Esophagus mucosa (tissue), 1 donor: ENCODE measurements at regions not wholly inside any gene's neighbourhood (a gene's known extent, or its start where the extent isn't known, plus 50 kb on each side); places are given as distances from the start of the nearest gene placed in this dataset.
"Not testable (repeated sequence)": the region's sequence is repeated elsewhere in the genome, so short reads cannot be mapped to it uniquely, and the experiment has no call there.

ENCODE experiments used
- ATAC-seq: fragments of 200-7000 bp; cut with Tn5 transposase; one replicate; pipeline ENCODE4 v1.9.1; 2020
- donor health status: DM: yes; HTN: yes; CAD: no.

DNA sequence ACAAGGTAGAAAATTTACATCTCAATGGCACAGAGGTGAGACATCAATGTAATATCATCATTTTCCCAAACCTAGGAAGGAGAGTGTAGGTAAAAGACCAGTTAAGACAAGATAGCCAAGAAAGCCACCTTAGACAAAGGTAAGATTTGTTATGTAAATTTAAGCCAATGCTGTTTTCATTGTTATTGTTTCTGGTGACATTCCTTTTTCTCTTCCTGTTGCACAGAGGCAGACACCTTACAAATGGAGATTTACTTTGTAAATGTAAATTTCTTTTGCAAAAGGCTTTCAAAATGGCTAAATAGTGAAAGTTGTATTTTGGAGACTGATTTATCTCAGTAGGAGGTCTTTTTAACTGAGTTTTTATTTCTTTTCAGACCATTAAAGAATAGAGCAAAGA lies 159.1 kb downstream of the YIPF5 start:
- ATAC-seq, result no peak

DNA sequence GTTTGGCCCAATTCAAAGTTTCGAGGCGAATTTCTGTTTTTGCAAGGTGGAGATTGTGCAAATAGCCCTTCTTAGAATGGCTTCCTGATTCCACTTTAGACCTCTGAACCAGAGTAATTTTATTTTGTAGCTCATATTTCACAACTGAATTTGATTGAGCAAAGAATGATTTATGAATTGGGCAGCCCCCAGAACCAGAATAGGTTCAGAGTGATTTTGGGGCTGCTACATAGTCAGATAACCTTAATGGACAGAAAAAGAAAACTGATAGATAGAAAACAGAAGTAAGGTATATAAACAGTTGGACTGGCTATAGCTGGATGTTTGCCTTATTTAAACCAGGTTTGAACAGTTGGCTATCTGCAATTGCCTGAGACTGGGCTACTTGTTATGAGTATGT lies 156.6 kb downstream of the YIPF5 start:
- ATAC-seq, result no peak

DNA sequence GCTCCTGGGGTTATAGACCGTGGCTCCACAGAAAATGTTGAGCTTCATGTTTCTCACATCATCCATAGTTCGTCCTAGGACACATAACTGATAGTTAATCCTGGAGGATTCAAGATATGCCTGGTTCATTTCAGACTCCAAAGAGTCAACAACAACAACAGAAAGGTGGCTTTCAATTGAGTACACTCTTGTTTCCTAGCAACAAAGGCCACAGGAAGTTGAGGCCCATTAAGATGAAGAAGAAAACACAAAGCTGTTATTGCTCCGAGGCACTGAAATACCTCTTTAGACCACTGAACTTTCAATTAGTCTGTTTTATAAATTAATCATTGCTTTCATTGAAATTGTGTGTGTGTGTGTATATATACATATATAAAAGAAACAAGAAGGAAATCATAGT lies 154.5 kb downstream of the YIPF5 start:
- no peak for ATAC-seq

DNA sequence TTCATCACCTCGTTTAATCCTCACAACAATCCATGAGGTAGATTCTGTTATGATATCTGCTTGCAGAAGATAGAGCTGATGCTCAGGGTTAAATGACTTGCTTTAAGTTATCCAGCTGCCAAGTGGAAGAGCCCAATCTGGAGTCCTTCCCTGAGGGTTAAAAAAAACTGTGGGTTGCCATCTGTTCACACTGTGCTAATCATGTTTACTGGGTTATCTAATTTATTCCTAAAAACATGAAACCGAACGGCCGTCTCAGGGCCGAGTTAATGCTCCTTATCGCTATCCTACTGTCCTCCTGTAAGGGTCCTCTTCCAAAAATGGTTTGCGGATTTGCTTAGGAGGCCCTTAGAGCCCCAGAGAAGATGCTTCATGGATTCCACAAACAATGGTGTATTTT lies 153.3 kb downstream of the YIPF5 start:
- no peak for ATAC-seq

DNA sequence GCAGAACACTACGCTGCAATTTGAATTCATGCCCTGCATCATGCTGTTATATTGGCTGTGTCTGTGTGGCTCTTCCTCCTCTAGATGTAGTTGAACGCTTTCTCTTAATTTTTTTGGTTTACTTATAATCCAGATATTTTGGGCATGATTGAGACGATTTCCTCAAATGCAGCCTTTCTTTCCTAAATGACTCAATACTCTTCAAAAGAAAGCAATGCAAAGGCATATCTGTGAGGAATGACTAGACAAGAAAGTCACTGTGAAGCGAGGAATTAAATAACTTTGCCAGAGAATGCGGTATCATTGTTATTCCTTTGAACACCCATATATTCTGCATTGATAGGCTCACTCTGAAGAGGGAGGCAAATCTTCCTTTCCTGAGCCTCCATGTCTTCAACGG lies 152.8 kb downstream of the YIPF5 start:
- no peak for ATAC-seq

DNA sequence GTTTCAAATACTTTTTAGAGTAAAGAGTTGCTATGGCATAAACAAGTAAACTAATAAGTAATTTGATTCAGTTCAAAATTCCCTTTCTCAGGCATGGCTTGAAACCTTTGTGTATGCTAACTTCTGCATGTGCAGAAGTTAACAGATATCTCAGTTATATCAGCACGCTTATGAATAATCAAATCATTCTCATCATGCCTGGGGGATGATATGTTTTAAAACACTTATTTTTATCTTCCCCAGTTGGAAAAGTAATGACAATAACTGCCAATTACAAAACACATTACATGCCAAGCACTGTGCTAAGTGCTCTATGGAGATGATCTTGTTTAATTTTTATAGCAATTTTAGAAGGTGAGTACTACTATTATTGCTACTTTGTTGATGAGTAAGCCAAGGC lies 146.4 kb downstream of the YIPF5 start:
- ATAC-seq, result no peak

DNA sequence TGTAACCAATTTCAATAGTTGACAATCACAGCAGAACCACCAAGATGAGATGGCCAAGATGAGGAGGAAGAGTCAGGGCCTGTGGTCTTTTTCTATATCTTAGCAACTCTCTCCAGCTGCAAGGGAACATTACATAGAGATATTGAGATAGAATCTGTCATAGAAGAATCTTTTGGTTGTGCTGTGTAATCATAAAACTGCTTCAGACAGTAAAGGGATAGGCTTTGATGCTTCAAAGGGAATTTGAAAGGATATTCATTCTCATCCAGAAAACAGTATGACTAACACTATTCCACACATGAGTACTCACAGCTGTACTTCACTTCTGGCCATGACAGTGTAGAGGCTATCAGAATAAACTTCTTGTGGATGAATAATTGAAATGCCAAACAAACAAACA lies 145.9 kb downstream of the YIPF5 start:
- no peak for ATAC-seq

DNA sequence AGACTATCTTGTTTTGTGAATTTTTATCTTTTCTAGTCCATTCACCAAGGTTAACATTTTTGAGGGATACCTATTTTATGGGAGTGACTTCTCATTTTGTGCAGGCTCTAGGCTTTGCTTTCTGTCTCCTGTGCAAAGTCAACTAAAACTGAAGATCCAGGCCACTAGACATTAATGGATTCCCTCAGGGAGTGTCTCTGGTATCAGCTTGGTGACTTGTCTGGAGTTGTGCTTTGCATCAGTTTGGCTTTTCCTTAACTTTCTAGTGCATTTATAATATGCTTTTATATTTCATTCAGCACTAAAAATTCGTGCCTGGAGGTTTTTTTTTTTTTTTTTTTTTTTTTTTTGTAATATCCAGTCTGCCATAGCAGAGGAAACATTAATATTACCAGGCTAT lies 144.2 kb downstream of the YIPF5 start:
- ATAC-seq, result no peak

DNA sequence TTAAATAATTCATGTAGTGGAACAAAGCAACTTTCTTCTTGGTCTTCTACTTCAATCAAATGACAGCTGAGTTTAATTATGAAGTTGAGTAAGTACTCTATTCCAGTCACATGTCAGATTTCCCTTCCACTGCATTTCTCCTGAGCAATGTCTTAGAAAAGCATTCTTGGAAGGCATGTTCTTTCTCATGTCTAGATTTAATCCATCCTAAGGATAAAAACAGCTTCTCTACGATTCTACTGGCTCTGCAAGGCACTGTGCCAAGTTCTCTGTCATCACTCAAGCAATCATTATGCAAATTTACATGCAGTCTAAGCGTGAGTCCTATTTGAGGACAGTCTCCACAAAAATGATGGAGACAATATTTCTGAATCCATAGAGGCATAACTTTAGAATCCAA lies 142.4 kb downstream of the YIPF5 start:
- no peak for ATAC-seq

DNA sequence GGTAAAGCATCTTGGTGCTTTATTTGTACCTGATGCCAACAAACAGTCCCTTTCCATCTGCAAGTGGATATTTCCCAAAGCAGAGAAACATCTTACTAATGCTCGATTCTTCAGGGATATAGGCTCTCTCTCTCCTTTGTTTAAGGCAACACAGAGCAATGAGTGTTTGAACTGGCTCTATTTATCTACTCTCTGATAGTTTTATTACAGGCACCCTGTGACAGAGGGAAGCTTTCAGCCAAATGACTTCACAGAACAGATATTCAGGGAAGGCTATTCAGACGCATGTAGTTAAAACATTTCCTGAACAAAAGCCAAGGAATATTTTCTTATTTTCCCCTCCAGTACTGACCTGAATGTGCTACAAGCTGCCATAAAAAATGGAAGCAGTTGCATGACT lies 141.8 kb downstream of the YIPF5 start:
- ATAC-seq, result no peak

DNA sequence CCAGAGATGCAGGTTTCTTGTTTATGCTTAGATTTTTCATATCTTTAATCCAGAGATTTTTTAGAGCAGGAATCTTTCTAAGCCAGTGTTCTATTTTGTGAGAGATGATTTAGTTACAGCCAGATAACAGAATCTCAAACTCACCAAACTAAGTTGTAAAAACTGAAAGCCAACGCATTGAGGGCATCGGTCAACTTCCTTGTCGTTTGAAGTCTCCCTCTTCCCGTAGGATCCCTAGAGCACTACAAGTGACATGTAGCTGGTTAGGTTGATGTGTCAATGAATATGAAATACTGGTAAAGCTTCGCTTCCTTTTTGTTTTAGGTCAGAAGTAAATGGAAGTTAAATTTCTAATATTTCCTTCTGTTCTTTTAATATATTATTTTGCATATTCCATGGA lies 139.6 kb downstream of the YIPF5 start:
- no peak for ATAC-seq

DNA sequence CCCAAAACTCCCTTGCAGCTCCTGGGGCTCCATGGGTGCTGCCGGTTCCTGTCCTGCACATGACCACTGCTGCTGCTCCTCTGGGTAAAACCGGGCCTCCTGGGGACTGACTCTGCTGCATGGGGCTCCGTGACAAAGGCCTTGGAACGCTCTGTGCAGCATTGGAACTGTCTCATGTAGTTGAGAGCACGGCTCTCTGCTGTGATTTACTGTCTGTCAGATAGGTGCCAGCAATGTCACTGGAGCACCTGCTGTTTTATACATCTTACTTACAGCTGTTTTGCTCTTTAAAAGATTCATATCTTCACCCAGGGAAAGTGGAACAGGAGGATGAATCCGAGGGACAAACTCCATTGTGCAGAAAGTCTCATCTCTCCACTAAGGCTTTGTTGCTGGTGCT lies 138.1 kb downstream of the YIPF5 start:
- ATAC-seq, result no peak

DNA sequence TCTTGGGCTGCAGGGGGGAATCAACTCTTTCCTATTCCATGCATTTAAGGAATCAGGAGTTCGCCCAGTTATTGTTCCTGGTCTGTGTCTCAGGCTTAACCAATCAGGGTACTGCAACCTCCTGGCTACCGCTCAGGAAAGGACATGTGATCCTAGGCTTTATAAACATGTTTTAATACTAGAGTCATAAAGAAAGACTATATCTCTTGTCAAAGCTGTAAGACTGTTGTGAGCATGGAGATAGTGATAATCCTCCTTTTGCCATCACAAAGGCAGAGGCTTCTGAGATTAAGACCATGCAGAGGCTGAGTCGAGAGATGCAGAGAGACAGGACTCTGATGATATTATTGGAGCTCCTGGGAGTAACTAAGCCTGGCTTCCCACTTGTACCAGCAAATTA lies 137.0 kb downstream of the YIPF5 start:
- no peak for ATAC-seq

DNA sequence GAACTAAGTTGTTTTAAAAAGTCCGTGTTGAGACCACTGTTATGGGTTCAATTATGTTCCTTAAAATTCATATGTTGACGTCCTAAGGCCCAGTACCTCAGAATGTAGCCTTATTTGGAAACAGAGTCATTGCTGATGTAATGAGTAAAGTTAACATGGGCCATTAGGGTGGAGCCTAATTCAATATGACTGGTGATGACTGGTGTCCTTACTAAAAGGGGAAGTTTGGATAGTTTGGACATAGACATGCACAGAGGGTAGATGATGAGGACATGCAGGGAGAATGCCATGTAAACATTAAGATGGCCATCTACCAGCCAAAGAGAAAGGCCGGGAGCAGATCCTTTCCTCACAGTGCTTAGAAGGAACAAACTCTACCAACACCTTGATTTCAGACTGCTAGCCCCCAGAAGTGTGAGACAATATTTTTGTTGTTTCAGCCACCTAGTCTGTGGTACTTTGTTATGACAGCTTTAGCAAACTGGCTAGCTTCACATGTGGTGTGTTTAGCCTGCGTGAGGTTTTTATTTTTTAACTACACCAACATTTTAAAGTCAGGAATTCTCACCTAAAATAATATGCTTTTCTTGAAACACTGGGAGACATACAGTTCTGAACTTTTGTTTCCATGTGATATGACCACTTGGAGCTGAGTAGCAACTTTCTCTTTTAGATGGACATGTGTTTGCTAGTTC lies 135.3 kb downstream of the YIPF5 start:
- ATAC-seq, result no peak

DNA sequence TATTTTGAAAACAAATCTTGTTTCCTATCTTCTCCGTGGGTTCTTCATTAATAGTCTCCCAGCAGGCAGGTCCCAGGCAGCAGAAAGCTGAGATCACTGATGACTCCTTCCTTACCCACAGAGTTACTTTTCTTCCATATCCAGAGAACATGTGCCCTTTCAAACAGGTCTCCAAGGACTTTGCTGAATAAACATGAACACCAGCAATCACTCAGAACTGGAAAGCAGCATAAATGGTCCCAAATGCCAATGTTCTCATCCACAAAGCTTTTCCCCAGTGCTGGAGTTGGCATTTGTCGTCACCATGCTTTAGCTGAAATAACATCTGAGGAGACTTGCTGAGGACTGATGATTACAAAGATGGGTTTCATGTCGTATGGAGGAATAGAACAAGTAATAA lies 134.0 kb downstream of the YIPF5 start:
- no peak for ATAC-seq

DNA sequence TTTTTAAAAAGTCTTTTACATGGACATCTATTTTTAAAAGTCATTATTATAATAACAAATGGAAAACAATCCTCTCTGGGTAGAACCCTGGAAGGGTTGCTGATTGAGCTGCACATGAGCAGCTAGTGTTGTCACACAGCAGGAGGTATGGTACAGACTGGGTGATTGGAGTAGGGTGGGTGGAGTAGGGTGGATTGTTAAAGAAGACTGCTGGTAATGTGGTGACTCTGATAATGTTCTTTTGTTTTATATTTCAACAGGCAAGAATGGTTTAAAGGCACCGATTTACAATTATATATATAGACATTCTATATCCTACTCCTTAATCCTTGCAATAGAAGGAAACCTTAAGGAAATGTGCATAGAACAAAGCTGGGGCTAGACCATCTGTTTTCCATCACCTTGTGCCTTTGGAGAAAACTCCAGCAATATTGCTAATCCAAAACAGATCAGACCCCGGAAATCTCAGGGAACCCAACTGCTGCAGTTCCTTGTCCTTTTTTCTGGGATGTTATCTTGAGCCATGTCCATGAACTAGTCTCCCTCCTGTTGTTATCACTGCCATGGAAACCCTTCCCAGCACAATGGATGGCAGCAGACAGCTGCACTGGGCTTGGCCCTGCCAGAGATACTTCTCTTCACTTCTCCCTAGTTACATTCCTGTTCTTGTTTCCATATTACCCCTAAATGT lies 129.7 kb downstream of the YIPF5 start:
- no peak for ATAC-seq

DNA sequence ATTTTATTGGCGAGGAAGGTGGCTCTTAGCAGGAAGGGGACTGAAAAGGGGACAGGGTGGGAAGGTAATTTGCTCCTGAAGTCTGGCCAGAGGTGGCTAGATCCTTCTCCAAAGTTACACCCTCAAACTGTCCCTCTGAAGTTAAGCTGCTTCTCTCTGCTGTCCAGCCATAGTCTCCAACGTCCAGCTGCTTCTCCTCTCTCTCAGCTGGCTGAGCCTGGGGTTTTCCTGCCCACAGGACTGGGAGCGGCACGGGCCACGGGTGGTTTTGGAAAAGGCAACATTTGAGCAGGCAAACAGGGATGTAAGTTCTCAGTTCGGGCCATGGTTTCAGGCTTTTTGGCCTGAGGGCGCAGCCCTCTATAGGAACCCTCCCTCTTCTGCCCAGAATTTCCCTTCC lies 128.3 kb downstream of the YIPF5 start:
- ATAC-seq, result no peak

DNA sequence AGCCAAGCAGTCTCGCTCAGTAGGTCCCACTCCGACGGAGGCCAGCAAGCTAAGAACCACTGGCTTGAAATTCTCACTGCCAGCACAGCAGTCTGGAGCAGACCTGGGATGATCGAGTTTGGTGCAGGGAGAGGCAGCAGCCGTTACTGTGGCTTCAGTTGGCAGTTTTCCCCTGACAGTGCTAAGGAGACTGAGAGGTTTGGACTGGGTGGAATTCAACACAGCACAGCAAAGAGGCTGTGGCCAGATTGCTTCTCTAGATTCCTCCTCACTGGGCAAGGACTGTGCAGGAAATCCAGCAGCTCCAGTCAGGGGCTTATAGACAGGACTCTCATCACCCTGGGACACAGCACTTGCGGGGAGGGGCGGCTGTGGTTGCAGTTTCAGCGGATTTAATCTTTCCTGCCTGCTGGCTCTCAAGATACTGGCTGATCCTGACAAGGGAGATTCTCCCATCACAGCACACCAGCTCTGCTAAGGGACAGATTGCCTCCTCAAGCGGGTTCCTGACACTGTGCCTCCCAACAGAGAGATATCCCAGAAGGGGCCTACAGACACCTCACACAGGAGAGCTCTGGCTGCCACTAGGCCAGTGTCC lies 122.1 kb downstream of the YIPF5 start:
- ATAC-seq, result no peak

DNA sequence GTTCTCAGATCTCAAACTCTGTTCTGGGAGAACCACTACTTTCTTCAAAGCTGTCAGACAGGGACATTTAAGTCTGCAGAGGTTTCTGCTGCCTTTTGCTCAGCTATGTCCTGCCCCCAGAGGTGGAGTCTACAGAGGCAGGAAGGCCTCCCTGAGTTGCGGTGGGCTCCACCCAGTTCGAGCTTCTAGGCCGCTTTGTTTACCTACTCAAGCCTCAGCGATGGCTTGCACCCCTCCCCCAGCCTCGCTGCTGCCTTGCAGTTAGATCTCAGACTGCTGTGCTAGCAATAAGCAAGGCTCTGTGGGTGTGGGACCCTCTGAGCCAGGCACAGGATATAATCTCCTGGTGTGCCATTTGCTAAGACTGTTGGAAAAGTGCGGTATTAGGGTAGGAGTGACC lies 115.1 kb downstream of the YIPF5 start:
- ATAC-seq, result not testable (repeated sequence)

DNA sequence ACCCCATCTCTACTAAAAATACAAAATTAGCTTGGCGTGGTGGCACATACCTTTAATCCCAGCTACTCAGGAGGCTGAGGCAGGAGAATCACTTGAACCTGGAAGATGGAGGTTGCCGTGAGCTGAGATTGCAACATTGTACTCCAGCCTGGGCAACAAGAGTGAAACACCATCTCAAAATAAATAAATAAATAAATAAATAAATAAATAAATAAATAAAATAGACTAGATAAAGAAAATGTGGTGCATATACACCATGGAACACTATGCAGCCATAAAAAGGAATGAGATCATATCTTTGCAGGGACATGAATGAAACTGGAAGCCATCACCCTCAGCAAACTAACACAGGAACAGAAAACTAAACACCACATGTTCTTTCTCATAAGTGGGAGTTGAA lies 110.4 kb downstream of the YIPF5 start:
- ATAC-seq, result not testable (repeated sequence)

DNA sequence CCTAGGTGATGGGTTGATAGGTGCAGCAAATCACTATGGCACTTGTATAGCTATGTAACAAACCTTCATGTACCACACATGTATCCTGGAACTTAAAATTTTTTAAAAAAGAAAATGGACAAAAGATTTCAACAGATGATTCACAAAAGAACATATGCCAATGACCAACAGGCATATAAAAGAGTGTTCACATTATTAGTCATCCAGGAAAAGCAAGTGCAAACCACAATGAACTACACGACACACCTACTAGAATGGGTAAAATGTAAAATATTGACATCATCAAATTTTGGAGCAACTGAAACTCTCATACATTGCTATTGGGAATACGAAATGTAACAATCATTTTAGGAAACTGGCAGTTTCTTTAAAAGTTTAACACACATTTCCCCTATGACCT lies 109.9 kb downstream of the YIPF5 start:
- ATAC-seq, result no peak

DNA sequence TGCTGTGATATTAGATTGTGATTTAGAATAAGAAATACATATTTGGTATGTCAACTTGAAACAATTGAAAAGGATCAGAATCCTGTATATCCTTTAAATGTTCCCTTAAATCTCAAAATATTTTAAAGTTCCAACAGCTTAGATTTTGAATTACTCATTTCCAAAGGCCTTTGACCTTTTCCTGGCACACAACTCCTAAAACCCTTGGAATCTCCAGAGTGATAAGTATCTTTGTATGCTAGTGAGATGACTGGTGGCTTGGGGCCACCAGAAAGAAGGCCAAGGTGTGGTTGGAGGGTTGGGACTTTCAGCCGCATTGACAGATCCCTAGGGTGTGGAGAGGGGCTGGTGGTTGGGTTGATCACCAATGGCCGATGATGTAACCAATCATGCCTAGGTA lies 104.7 kb downstream of the YIPF5 start:
- no peak for ATAC-seq

DNA sequence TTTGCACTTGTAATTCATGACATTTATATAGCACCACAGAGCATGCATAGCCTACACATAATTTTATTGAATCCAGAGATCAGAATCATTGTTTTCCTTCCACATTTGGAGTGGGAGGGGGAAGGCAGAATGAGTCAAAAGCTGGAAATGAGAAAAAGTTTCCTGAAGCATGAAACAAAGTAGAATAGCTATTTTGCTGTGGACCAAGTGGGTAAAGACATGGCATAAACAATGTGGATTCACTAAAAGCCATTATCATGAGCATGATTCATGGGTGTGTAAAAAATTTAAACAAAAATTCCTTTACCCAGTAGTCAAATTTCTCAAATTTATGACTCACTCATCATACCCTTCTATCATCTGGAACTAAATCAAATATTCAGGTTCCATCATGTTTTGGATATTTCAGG lies 97.9 kb downstream of the YIPF5 start:
- no peak for ATAC-seq

DNA sequence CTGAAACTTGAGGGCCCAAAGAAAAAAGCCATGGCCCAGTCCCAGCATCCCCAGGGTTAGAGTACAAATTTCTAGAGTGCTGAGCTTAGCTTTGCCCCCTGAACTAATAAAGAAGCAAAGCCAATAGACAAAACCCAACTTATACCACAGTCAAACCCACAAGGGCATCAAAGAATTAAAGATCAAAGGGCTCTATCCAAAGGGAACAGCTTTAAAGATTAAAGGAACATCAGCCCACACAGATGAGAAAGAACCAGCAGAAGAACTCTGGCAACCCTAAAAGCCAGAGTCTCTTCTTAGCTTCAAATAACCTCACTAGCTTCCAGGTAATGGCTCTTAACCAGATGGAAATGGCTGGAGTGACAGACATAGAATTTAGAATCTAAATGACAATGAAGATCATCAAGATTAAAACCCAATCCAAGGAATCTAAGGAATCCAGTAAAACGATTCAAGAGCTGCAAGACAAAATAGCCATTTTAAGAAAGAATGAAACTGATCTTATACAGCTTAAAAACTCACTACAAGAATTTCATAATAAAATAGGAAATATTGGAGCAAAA lies 93.9 kb downstream of the YIPF5 start:
- ATAC-seq, result no peak
